ENCODE measurements at regions not wholly inside any gene's neighbourhood (a gene's known extent, or its start where the extent isn't known, plus 50 kb on each side); places are given as distances from the start of the nearest gene placed in this dataset.

GRCh38 chr15:79524531-79524930 lies 92.4 kb downstream of the MINAR1 start:
- Histone ChIP-seq H3K36me3 (ENCODE audit: insufficient read depth, low read length) (no peaks in the 10 kb centered on the region), H3K4me3 (ENCODE audit: low read length) (no peak overlapping the region), H3K27me3 (ENCODE audit: insufficient read depth, low read length, poor library complexity, severe bottlenecking) (no peaks in the 10 kb centered on the region), H3K4me1 (ENCODE audit: insufficient read depth, low read length) (no peaks in the 10 kb centered on the region), H3K9me3 (ENCODE audit: low read length) (no peaks in the 10 kb centered on the region), H3K27ac (ENCODE audit: low read depth, low read length) (no peak overlapping the region)
- Mint-ChIP-seq H3K4me1 (no peaks in the 10 kb centered on the region), H3K36me3 (no peaks in the 10 kb centered on the region), H3K4me3 (peak overlapping the region in 1 of 7 donors; percentile 15), H3K9me3 (no peaks in the 10 kb centered on the region), H3K27ac (no peak overlapping the region), H3K27me3 (peaks cover 3 to 18% of the 10 kb centered on the region in 2 donors)
- POLR2A ChIA-PET = no interaction called here
- CTCF ChIA-PET = no interaction called here
- no peak for DNase-seq

GRCh38 chr15:79526376-79526775 lies 94.2 kb downstream of the MINAR1 start:
- no peaks in the 10 kb centered on the region for H3K36me3 ChIP-seq (ENCODE audit: insufficient read depth, low read length)
- no peak overlapping the region for H3K4me3 Mint-ChIP-seq
- H3K27ac Mint-ChIP-seq = no peak overlapping the region
- H3K4me1 Mint-ChIP-seq = no peaks in the 10 kb centered on the region
- H3K9me3 ChIP-seq (ENCODE audit: low read length) = no peaks in the 10 kb centered on the region
- no peak overlapping the region for H3K27ac ChIP-seq (ENCODE audit: low read depth, low read length)
- ChIA-PET CTCF (no interaction called here), POLR2A (no interaction called here)
- no peaks in the 10 kb centered on the region for H3K9me3 Mint-ChIP-seq
- no peaks in the 10 kb centered on the region for H3K36me3 Mint-ChIP-seq
- no peaks in the 10 kb centered on the region for H3K27me3 ChIP-seq (ENCODE audit: insufficient read depth, low read length, poor library complexity, severe bottlenecking)
- no peak for DNase-seq
- H3K27me3 Mint-ChIP-seq = peaks cover 3 to 30% of the 10 kb centered on the region in 2 donors
- no peaks in the 10 kb centered on the region for H3K4me1 ChIP-seq (ENCODE audit: insufficient read depth, low read length)
- no peak overlapping the region for H3K4me3 ChIP-seq (ENCODE audit: low read length)

- no peak for DNase-seq
- Mint-ChIP-seq H3K27ac (no peak overlapping the region), H3K36me3 (no peaks in the 10 kb centered on the region), H3K4me3 (no peak overlapping the region), H3K4me1 (no peaks in the 10 kb centered on the region), H3K27me3 (peaks cover 3 to 37% of the 10 kb centered on the region in 2 donors), H3K9me3 (no peaks in the 10 kb centered on the region)
- Histone ChIP-seq H3K9me3 (ENCODE audit: low read length) (no peaks in the 10 kb centered on the region), H3K36me3 (ENCODE audit: insufficient read depth, low read length) (no peaks in the 10 kb centered on the region), H3K27me3 (ENCODE audit: insufficient read depth, low read length, poor library complexity, severe bottlenecking) (peaks cover 6% of the 10 kb centered on the region), H3K4me3 (ENCODE audit: low read length) (no peak overlapping the region), H3K27ac (ENCODE audit: low read depth, low read length) (no peak overlapping the region), H3K4me1 (ENCODE audit: insufficient read depth, low read length) (no peaks in the 10 kb centered on the region)
- CTCF ChIA-PET = no interaction called here
- POLR2A ChIA-PET = no interaction called here
Measured at GRCh38 chr15:79527821-79528220, 95.7 kb downstream of the MINAR1 start.

GRCh38 chr15:79529157-79529785 lies 97.1 kb downstream of the MINAR1 start:
- Mint-ChIP-seq H3K9me3 (no peaks in the 10 kb centered on the region), H3K27ac (no peak overlapping the region), H3K4me3 (no peak overlapping the region), H3K36me3 (no peaks in the 10 kb centered on the region), H3K27me3 (peaks cover 3 to 37% of the 10 kb centered on the region in 2 donors), H3K4me1 (no peaks in the 10 kb centered on the region)
- Histone ChIP-seq H3K4me3 (ENCODE audit: low read length) (no peak overlapping the region), H3K9me3 (ENCODE audit: low read length) (no peaks in the 10 kb centered on the region), H3K27ac (ENCODE audit: low read depth, low read length) (no peak overlapping the region), H3K27me3 (ENCODE audit: insufficient read depth, low read length, poor library complexity, severe bottlenecking) (peaks cover 6% of the 10 kb centered on the region), H3K4me1 (ENCODE audit: insufficient read depth, low read length) (no peaks in the 10 kb centered on the region), H3K36me3 (ENCODE audit: insufficient read depth, low read length) (no peaks in the 10 kb centered on the region)
- POLR2A ChIA-PET = no interaction called here
- no peak for DNase-seq
- CTCF ChIA-PET = no interaction called here

- ChIA-PET CTCF (no interaction called here), POLR2A (no interaction called here)
- Histone ChIP-seq H3K4me1 (ENCODE audit: insufficient read depth, low read length) (no peaks in the 10 kb centered on the region), H3K27me3 (ENCODE audit: insufficient read depth, low read length, poor library complexity, severe bottlenecking) (peaks cover 6% of the 10 kb centered on the region), H3K9me3 (ENCODE audit: low read length) (no peaks in the 10 kb centered on the region), H3K27ac (ENCODE audit: low read depth, low read length) (no peak overlapping the region), H3K36me3 (ENCODE audit: insufficient read depth, low read length) (no peaks in the 10 kb centered on the region), H3K4me3 (ENCODE audit: low read length) (no peak overlapping the region)
- Mint-ChIP-seq H3K27ac (no peak overlapping the region), H3K9me3 (no peaks in the 10 kb centered on the region), H3K36me3 (no peaks in the 10 kb centered on the region), H3K27me3 (peaks cover 2 to 21% of the 10 kb centered on the region in 2 donors), H3K4me1 (no peaks in the 10 kb centered on the region), H3K4me3 (no peak overlapping the region)
- DNase-seq = no peak
Measured at GRCh38 chr15:79535536-79535935, 103.4 kb downstream of the MINAR1 start.

- CTCF ChIA-PET = no interaction called here
- H3K4me3 Mint-ChIP-seq = no peak overlapping the region
- H3K9me3 ChIP-seq (ENCODE audit: low read length) = no peaks in the 10 kb centered on the region
Measured at GRCh38 chr15:79538527-79538926, 106.4 kb downstream of the MINAR1 start.

GRCh38 chr15:79539401-79539800 lies 107.3 kb downstream of the MINAR1 start:
- CTCF ChIA-PET = no interaction called here
- no peak for DNase-seq
- H3K27ac Mint-ChIP-seq = no peak overlapping the region
- no peaks in the 10 kb centered on the region for H3K9me3 Mint-ChIP-seq
- Histone ChIP-seq H3K27ac (ENCODE audit: low read depth, low read length) (no peak overlapping the region), H3K36me3 (ENCODE audit: insufficient read depth, low read length) (no peaks in the 10 kb centered on the region), H3K27me3 (ENCODE audit: insufficient read depth, low read length, poor library complexity, severe bottlenecking) (no peaks in the 10 kb centered on the region), H3K4me3 (ENCODE audit: low read length) (no peak overlapping the region), H3K4me1 (ENCODE audit: insufficient read depth, low read length) (no peaks in the 10 kb centered on the region), H3K9me3 (ENCODE audit: low read length) (no peaks in the 10 kb centered on the region)
- H3K27me3 Mint-ChIP-seq = peaks cover 2 to 15% of the 10 kb centered on the region in 2 donors
- no peaks in the 10 kb centered on the region for H3K4me1 Mint-ChIP-seq
- H3K4me3 Mint-ChIP-seq = no peak overlapping the region
- POLR2A ChIA-PET = no interaction called here
- H3K36me3 Mint-ChIP-seq = no peaks in the 10 kb centered on the region

More at GRCh38 chr15:79538527-79538926, 106.4 kb downstream of the MINAR1 start:
- no peaks in the 10 kb centered on the region for H3K4me1 Mint-ChIP-seq
- no peaks in the 10 kb centered on the region for H3K9me3 Mint-ChIP-seq
- H3K27me3 Mint-ChIP-seq = peaks cover 2 to 15% of the 10 kb centered on the region in 2 donors
- Histone ChIP-seq H3K4me1 (ENCODE audit: insufficient read depth, low read length) (no peaks in the 10 kb centered on the region), H3K4me3 (ENCODE audit: low read length) (no peak overlapping the region), H3K27me3 (ENCODE audit: insufficient read depth, low read length, poor library complexity, severe bottlenecking) (no peaks in the 10 kb centered on the region), H3K27ac (ENCODE audit: low read depth, low read length) (no peak overlapping the region), H3K36me3 (ENCODE audit: insufficient read depth, low read length) (no peaks in the 10 kb centered on the region)
- no peak overlapping the region for H3K27ac Mint-ChIP-seq
- POLR2A ChIA-PET = no interaction called here
- H3K36me3 Mint-ChIP-seq = no peaks in the 10 kb centered on the region
- no peak for DNase-seq

- Mint-ChIP-seq H3K4me3 (no peak overlapping the region), H3K4me1 (no peaks in the 10 kb centered on the region), H3K9me3 (no peaks in the 10 kb centered on the region), H3K27me3 (peaks cover 3 to 15% of the 10 kb centered on the region in 2 donors), H3K27ac (no peak overlapping the region), H3K36me3 (no peaks in the 10 kb centered on the region)
- H3K4me3 ChIP-seq (ENCODE audit: low read length) = no peak overlapping the region
- no peaks in the 10 kb centered on the region for H3K4me1 ChIP-seq (ENCODE audit: insufficient read depth, low read length)
- no peak for DNase-seq
- H3K9me3 ChIP-seq (ENCODE audit: low read length) = no peaks in the 10 kb centered on the region
- ChIA-PET CTCF (no interaction called here), POLR2A (no interaction called here)
- H3K27ac ChIP-seq (ENCODE audit: low read depth, low read length) = no peak overlapping the region
- no peaks in the 10 kb centered on the region for H3K36me3 ChIP-seq (ENCODE audit: insufficient read depth, low read length)
- no peaks in the 10 kb centered on the region for H3K27me3 ChIP-seq (ENCODE audit: insufficient read depth, low read length, poor library complexity, severe bottlenecking)
Measured at GRCh38 chr15:79540551-79540950, 108.4 kb downstream of the MINAR1 start.

- Histone ChIP-seq H3K4me1 (ENCODE audit: insufficient read depth, low read length) (no peaks in the 10 kb centered on the region), H3K9me3 (ENCODE audit: low read length) (no peaks in the 10 kb centered on the region), H3K36me3 (ENCODE audit: insufficient read depth, low read length) (no peaks in the 10 kb centered on the region), H3K27ac (ENCODE audit: low read depth, low read length) (no peak overlapping the region), H3K27me3 (ENCODE audit: insufficient read depth, low read length, poor library complexity, severe bottlenecking) (no peaks in the 10 kb centered on the region), H3K4me3 (ENCODE audit: low read length) (no peak overlapping the region)
- no peaks in the 10 kb centered on the region for H3K9me3 Mint-ChIP-seq
- POLR2A ChIA-PET = no interaction called here
- no peaks in the 10 kb centered on the region for H3K4me1 Mint-ChIP-seq
- no peak overlapping the region for H3K4me3 Mint-ChIP-seq
- no peaks in the 10 kb centered on the region for H3K36me3 Mint-ChIP-seq
- no peak for DNase-seq
- H3K27ac Mint-ChIP-seq = no peak overlapping the region
- peaks cover 5 to 15% of the 10 kb centered on the region in 2 donors for H3K27me3 Mint-ChIP-seq
- CTCF ChIA-PET = no interaction called here
Measured at GRCh38 chr15:79541196-79541595, 109.1 kb downstream of the MINAR1 start.

Measured in CD8-positive, alpha-beta memory T cell (primary cell).